ENCODE measurements at regions not wholly inside any gene's neighbourhood (a gene's known extent, or its start where the extent isn't known, plus 50 kb on each side); places are given as distances from the start of the nearest gene placed in this dataset.

DNA sequence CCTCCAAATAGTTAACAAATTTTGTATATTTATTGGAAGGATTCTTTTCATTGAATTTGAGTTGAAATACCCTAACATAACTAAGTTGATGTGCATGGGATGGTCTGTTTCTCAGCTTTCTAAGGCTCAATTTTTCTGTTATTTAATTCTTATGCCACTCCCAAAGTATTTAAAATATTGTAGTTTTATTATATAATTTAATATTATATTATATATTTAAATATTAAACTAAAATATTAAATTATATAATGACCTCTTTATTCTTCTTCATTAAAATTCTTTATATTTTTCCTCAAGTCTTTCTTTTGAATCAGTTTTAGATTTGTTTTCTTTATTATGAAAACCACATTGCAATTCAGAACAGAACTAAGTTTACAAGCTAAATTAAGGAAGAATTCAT lies 194.7 kb downstream of the TFAP2B start:
- no TSS peak for BruUV-seq (replicated peaks)
- POLR2A ChIA-PET: no interaction called here
- no peak overlapping the region for H3K4me2 ChIP-seq (ENCODE audit: control insufficient read depth, insufficient read depth)
- no peaks in the 10 kb centered on the region for H3K9me3 ChIP-seq (replicated peaks; ENCODE audit: control insufficient read depth, insufficient read depth, low read length)
- ATAC-seq (no peak), DNase-seq (ENCODE audit: low read depth, low spot score) (no peak), FAIRE-seq (no peak)
- no peak overlapping the region for H2AFZ ChIP-seq (ENCODE audit: control insufficient read depth, low read depth, low read length)
- no peaks in the 10 kb centered on the region for H3K36me3 ChIP-seq (ENCODE audit: control insufficient read depth in 2 of 2, insufficient read depth in 2 of 2, low read length in 1 of 2)
- intact Hi-C loops (cut with micrococcal nuclease; ENCODE audit: unreplicated experiment): no loop called here
- CTCF ChIA-PET: no interaction called here
- no peak for TF ChIP-seq TCF7 (IDR thresholded peaks at IDR 0.05; ENCODE audit: borderline replicate concordance)
- TF ChIP-seq SMAD5 (IDR thresholded peaks at IDR 0.05; ENCODE audit: low read depth): no peak
- no peak for TF ChIP-seq HDAC2 (IDR thresholded peaks at IDR 0.05)
- TF ChIP-seq, protein P1, sequence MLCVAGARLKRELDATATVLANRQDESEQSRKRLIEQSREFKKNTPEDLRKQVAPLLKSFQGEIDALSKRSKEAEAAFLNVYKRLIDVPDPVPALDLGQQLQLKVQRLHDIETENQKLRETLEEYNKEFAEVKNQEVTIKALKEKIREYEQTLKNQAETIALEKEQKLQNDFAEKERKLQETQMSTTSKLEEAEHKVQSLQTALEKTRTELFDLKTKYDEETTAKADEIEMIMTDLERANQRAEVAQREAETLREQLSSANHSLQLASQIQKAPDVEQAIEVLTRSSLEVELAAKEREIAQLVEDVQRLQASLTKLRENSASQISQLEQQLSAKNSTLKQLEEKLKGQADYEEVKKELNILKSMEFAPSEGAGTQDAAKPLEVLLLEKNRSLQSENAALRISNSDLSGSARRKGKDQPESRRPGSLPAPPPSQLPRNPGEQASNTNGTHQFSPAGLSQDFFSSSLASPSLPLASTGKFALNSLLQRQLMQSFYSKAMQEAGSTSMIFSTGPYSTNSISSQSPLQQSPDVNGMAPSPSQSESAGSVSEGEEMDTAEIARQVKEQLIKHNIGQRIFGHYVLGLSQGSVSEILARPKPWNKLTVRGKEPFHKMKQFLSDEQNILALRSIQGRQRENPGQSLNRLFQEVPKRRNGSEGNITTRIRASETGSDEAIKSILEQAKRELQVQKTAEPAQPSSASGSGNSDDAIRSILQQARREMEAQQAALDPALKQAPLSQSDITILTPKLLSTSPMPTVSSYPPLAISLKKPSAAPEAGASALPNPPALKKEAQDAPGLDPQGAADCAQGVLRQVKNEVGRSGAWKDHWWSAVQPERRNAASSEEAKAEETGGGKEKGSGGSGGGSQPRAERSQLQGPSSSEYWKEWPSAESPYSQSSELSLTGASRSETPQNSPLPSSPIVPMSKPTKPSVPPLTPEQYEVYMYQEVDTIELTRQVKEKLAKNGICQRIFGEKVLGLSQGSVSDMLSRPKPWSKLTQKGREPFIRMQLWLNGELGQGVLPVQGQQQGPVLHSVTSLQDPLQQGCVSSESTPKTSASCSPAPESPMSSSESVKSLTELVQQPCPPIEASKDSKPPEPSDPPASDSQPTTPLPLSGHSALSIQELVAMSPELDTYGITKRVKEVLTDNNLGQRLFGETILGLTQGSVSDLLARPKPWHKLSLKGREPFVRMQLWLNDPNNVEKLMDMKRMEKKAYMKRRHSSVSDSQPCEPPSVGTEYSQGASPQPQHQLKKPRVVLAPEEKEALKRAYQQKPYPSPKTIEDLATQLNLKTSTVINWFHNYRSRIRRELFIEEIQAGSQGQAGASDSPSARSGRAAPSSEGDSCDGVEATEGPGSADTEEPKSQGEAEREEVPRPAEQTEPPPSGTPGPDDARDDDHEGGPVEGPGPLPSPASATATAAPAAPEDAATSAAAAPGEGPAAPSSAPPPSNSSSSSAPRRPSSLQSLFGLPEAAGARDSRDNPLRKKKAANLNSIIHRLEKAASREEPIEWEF (IDR thresholded peaks at IDR 0.05; ENCODE audit: insufficient replicate concordance, low read depth, low read length): no peak
- no peak for TF ChIP-seq STAT3 (IDR thresholded peaks at IDR 0.05; ENCODE audit: low read depth, low read length)
- TF ChIP-seq, protein P2, sequence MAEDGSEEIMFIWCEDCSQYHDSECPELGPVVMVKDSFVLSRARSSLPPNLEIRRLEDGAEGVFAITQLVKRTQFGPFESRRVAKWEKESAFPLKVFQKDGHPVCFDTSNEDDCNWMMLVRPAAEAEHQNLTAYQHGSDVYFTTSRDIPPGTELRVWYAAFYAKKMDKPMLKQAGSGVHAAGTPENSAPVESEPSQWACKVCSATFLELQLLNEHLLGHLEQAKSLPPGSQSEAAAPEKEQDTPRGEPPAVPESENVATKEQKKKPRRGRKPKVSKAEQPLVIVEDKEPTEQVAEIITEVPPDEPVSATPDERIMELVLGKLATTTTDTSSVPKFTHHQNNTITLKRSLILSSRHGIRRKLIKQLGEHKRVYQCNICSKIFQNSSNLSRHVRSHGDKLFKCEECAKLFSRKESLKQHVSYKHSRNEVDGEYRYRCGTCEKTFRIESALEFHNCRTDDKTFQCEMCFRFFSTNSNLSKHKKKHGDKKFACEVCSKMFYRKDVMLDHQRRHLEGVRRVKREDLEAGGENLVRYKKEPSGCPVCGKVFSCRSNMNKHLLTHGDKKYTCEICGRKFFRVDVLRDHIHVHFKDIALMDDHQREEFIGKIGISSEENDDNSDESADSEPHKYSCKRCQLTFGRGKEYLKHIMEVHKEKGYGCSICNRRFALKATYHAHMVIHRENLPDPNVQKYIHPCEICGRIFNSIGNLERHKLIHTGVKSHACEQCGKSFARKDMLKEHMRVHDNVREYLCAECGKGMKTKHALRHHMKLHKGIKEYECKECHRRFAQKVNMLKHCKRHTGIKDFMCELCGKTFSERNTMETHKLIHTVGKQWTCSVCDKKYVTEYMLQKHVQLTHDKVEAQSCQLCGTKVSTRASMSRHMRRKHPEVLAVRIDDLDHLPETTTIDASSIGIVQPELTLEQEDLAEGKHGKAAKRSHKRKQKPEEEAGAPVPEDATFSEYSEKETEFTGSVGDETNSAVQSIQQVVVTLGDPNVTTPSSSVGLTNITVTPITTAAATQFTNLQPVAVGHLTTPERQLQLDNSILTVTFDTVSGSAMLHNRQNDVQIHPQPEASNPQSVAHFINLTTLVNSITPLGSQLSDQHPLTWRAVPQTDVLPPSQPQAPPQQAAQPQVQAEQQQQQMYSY (CRISPR knock-in tag; IDR thresholded peaks at IDR 0.05): no peak
- no peak for TF ChIP-seq RBBP5 (conservative IDR thresholded peaks at IDR 0.05)
- TF ChIP-seq TAF1 (IDR thresholded peaks at IDR 0.05; ENCODE audit: borderline replicate concordance, low read depth, low read length): no peak
- no peak for TF ChIP-seq ZNF384 (IDR thresholded peaks at IDR 0.05; ENCODE audit: borderline replicate concordance, low read depth, low read length)
- no peak for TF ChIP-seq SMC3 (IDR thresholded peaks at IDR 0.05; ENCODE audit: borderline replicate concordance, low read length)
- no peak for TF ChIP-seq GABPA (IDR thresholded peaks at IDR 0.05; ENCODE audit: low read depth)
- no peak for TF ChIP-seq DPF2 (IDR thresholded peaks at IDR 0.05)
- TF ChIP-seq, protein P3, sequence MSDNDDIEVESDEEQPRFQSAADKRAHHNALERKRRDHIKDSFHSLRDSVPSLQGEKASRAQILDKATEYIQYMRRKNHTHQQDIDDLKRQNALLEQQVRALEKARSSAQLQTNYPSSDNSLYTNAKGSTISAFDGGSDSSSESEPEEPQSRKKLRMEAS (IDR thresholded peaks at IDR 0.05; ENCODE audit: low read depth, low read length): no peak
- TF ChIP-seq, protein P4, sequence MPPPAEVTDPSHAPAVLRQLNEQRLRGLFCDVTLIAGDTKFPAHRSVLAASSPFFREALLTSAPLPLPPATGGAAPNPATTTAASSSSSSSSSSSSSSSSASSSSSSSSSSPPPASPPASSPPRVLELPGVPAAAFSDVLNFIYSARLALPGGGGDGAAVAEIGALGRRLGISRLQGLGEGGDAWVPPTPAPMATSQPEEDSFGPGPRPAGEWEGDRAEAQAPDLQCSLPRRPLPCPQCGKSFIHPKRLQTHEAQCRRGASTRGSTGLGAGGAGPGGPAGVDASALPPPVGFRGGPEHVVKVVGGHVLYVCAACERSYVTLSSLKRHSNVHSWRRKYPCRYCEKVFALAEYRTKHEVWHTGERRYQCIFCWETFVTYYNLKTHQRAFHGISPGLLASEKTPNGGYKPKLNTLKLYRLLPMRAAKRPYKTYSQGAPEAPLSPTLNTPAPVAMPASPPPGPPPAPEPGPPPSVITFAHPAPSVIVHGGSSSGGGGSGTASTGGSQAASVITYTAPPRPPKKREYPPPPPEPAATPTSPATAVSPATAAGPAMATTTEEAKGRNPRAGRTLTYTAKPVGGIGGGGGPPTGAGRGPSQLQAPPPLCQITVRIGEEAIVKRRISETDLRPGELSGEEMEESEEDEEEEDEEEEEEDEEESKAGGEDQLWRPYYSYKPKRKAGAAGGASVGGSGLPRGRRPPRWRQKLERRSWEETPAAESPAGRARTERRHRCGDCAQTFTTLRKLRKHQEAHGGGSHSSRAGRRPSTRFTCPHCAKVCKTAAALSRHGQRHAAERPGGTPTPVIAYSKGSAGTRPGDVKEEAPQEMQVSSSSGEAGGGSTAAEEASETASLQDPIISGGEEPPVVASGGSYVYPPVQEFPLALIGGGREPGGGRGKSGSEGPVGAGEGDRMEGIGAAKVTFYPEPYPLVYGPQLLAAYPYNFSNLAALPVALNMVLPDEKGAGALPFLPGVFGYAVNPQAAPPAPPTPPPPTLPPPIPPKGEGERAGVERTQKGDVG (CRISPR knock-in tag; IDR thresholded peaks at IDR 0.05): no peak
- H3K9ac ChIP-seq (ENCODE audit: control insufficient read depth, insufficient read depth, low read length): no peak overlapping the region
- no peak overlapping the region for H3K27ac ChIP-seq (ENCODE audit: control insufficient read depth, insufficient read depth)
- RAD21 ChIA-PET (ENCODE audit: unreplicated experiment): no interaction called here
- no peaks in the 10 kb centered on the region for H3K27me3 ChIP-seq (replicated peaks in 1 of 2; ENCODE audit: control insufficient read depth in 2 of 2, insufficient read depth in 2 of 2, low read length in 1 of 2)
- H3K4me1 ChIP-seq (ENCODE audit: control insufficient read depth, insufficient read depth, low read length): no peaks in the 10 kb centered on the region
- H4K20me1 ChIP-seq (ENCODE audit: control insufficient read depth, insufficient read depth): no peaks in the 10 kb centered on the region
- H3K79me2 ChIP-seq (ENCODE audit: control insufficient read depth, insufficient read depth, low read length): no peaks in the 10 kb centered on the region
- in situ Hi-C loops (cut with MboI): no loop called here
- SMC1A ChIA-PET (ENCODE audit: uncharacterized antibody, unreplicated experiment): no interaction called here
- H3K4me3 ChIP-seq: no peak overlapping the region

All from GM12878 (cell line).